ENCODE measurements at regions not wholly inside any gene's neighbourhood (a gene's known extent, or its start where the extent isn't known, plus 50 kb on each side); places are given as distances from the start of the nearest gene placed in this dataset.
"Not testable (repeated sequence)": the region's sequence is repeated elsewhere in the genome, so short reads cannot be mapped to it uniquely, and the experiment has no call there.

DNA sequence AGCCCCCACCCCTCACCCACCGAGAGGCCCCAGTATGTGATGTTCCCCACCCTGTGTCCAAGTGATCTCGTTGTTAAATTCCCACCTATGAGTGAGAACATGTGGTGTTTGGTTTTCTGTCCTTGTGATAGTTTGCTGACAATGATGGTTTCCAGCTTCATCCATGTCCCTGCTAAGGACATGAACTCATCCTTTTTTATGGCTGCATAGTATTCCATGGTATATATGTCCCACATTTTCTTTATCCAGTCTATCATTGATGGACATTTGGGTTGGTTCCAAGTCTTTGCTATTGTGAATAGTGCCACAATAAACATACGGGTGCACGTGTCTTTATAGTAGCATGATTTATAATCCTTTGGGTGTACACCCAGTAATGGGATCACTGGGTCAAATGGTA is 79.2 kb downstream of the PXDC1 start:
- H3K27me3 ChIP-seq (ENCODE audit: control insufficient read depth, insufficient read depth, low read length); DNase-seq; H3K4me3 ChIP-seq (ENCODE audit: insufficient read depth, low read depth, low read length); H3K36me3 ChIP-seq (replicated peaks; ENCODE audit: control insufficient read depth, insufficient read depth, low read length): not testable (repeated sequence)

DNA sequence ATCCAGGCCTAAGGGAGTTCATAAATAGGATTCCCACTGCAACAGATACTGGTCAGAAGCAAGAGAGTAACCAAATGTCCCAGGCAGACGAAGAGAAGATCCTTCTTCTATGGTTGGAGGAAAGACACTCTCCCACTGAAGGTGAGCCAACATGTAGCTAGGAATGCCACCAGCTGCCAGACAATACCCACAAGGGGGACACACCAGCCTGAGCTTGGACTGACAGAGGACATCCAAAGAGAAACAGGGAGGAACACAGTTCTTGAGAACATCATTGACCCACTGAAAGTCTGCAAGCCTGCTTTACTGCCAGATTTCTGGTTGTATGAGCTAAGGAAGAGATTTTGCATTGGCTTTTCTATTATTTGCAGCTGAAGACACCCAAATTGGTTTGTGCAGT is 80.1 kb downstream of the PXDC1 start:
- no peaks in the 10 kb centered on the region for H3K36me3 ChIP-seq (replicated peaks; ENCODE audit: control insufficient read depth, insufficient read depth, low read length)
- no peak for DNase-seq
- H3K27me3 ChIP-seq (ENCODE audit: control insufficient read depth, insufficient read depth, low read length): no peaks in the 10 kb centered on the region
- no peak overlapping the region for H3K4me3 ChIP-seq (ENCODE audit: insufficient read depth, low read depth, low read length)

DNA sequence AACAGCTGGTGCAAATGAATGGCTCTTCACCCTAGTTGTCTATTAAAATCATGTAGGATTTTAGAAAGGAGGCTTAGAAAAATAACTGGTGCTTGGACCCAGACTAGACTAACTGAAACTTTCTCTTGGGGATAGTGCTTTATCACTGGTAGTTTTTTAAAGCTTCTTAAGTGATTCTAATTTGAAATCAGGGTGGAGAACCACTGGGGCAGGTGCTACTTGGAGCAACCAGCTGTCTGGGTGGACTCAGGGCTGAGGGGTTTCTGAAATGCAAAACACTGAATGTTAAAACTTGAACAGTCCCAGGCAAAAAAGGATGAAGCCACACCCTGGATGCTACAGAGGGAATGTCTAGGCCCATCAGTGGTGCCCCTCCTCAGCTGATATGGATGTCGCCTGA is 81.2 kb downstream of the PXDC1 start:
- DNase-seq: no peak
- H3K27me3 ChIP-seq (ENCODE audit: control insufficient read depth, insufficient read depth, low read length): no peaks in the 10 kb centered on the region
- H3K36me3 ChIP-seq (replicated peaks; ENCODE audit: control insufficient read depth, insufficient read depth, low read length): no peaks in the 10 kb centered on the region
- H3K4me3 ChIP-seq (ENCODE audit: insufficient read depth, low read depth, low read length): no peak overlapping the region

DNA sequence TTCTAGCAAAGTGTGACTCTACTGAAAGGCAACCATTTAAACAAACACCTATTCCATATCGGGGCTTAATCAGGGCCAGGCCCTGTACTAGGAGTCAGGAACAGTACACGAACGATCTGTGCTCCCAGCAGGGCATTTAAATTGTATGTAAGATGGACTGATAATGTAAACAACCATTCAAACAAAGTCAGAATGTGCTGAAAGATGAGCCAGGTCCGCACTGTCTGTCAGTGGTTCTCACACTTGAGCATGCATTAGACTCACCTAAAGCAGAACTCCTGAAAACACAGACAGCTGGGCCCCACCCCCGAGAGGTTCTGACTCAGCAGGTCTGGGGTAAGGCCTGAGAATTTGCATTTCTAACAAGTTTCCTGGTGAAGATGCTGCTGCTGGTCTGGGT is 81.6 kb downstream of the PXDC1 start:
- H3K36me3 ChIP-seq (replicated peaks; ENCODE audit: control insufficient read depth, insufficient read depth, low read length): no peaks in the 10 kb centered on the region
- H3K27me3 ChIP-seq (ENCODE audit: control insufficient read depth, insufficient read depth, low read length): no peaks in the 10 kb centered on the region
- H3K4me3 ChIP-seq (ENCODE audit: insufficient read depth, low read depth, low read length): no peak overlapping the region
- DNase-seq: no peak

DNA sequence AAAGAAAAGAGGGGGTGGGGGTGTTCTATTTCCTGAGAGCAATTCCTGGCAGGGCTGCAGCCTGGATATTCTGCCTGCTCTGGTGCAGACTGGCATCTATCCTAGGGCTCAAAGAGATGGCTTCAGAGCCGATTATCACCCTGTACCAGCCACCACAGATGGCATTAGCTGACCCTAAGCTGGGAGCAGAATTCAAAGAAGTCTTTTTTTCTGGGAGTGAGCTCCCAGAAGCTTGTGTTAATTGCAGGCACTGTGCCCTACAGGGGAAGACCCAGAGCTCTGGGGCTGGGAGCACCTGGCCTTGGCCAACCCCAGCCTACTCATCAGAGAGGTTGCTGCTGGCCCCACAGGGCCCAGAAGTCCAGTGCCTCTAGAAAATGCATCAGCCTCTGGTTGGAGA is 85.9 kb downstream of the PXDC1 start:
- Histone ChIP-seq H3K27me3 (ENCODE audit: control insufficient read depth, insufficient read depth, low read length) (no peaks in the 10 kb centered on the region), H3K4me3 (ENCODE audit: insufficient read depth, low read depth, low read length) (no peak overlapping the region), H3K36me3 (replicated peaks; ENCODE audit: control insufficient read depth, insufficient read depth, low read length) (no peaks in the 10 kb centered on the region)
- DNase-seq: no peak

DNA sequence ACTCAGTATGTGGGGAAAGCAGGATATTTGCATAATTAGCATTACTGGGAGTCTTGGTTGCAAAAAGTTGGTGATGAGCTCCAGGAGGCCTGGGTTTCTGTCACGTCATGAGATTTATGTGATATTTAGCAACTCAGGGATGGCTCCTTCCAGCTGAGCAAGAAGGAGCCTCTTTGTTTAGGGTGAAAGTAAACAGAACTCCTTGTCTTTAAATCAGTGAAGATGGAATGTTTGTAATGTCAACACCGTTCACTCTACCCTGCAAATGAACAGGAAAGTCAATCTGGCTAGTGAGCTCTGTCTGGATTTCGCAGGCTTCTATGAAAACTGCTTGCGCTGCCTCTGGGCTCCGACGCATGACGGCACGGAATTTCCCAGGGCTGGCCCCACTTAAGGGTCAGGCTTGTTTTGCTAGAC is 86.9 kb downstream of the PXDC1 start:
- Histone ChIP-seq H3K36me3 (replicated peaks; ENCODE audit: control insufficient read depth, insufficient read depth, low read length) (no peaks in the 10 kb centered on the region), H3K27me3 (ENCODE audit: control insufficient read depth, insufficient read depth, low read length) (no peaks in the 10 kb centered on the region), H3K4me3 (ENCODE audit: insufficient read depth, low read depth, low read length) (no peak overlapping the region)
- DNase-seq: no peak

DNA sequence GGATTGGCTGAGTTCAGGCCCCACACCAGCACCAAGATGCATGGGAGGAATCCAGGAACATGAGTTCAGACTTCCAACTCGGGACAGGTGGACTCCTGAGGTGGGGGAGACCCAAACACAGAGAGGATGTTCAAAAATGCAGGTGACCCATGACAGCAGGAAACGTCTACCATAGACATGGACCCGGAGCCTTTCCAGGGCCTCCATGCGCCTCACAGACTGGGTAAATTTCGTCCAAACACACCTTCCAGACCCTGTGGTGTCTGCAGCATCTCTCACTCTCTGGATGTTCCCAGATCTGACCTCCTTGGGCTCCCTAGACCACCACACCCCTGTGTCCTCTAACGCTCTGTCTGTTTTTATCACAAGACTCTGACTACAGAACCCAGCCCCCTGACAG is 87.7 kb downstream of the PXDC1 start:
- Histone ChIP-seq H3K27me3 (ENCODE audit: control insufficient read depth, insufficient read depth, low read length) (no peaks in the 10 kb centered on the region), H3K4me3 (ENCODE audit: insufficient read depth, low read depth, low read length) (no peak overlapping the region), H3K36me3 (replicated peaks; ENCODE audit: control insufficient read depth, insufficient read depth, low read length) (no peaks in the 10 kb centered on the region)
- DNase-seq: no peak

DNA sequence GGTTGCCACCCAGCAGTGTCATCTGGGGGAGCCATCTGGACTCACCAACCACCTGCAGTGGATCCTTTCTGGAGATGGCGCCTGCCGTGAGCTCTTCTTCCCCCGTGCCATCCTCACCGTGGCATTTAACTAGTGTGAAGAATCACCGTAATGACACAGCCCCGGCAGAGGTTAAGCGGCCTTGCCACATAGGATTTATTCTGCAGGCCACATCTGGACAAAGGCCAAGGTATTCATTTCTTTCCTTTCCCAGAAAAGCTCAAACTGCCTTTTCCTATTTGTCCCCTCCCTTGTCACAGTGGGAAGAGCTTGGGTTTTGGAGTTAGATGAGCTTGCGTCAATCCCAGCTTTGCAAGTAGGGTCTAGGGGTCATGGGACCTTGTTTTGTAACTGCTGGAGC is 88.4 kb downstream of the PXDC1 start:
- no peaks in the 10 kb centered on the region for H3K27me3 ChIP-seq (ENCODE audit: control insufficient read depth, insufficient read depth, low read length)
- no peak for DNase-seq
- no peak overlapping the region for H3K4me3 ChIP-seq (ENCODE audit: insufficient read depth, low read depth, low read length)
- no peaks in the 10 kb centered on the region for H3K36me3 ChIP-seq (replicated peaks; ENCODE audit: control insufficient read depth, insufficient read depth, low read length)

DNA sequence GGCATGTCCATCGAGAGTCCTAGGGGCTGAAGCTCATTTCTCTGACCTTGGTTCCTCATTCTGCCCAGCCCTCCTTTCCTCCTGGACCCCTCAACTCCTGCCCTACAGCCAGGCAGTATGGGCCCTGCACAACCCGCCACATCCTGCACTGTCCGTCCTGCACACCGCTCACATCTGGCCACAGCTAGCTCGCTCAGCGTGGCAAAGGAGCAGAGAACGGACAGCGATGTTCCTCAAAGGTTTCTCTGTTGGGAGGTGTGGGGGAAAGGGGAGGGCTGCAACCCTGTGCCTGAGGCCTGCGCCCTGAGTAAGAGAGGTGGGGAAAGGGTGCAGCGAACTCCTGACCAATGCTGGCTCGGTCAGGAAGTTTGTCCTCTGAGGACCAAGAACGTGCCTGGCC is 90.1 kb downstream of the PXDC1 start:
- Histone ChIP-seq H3K27me3 (ENCODE audit: control insufficient read depth, insufficient read depth, low read length) (no peaks in the 10 kb centered on the region), H3K36me3 (replicated peaks; ENCODE audit: control insufficient read depth, insufficient read depth, low read length) (no peaks in the 10 kb centered on the region), H3K4me3 (ENCODE audit: insufficient read depth, low read depth, low read length) (no peak overlapping the region)
- no peak for DNase-seq

DNA sequence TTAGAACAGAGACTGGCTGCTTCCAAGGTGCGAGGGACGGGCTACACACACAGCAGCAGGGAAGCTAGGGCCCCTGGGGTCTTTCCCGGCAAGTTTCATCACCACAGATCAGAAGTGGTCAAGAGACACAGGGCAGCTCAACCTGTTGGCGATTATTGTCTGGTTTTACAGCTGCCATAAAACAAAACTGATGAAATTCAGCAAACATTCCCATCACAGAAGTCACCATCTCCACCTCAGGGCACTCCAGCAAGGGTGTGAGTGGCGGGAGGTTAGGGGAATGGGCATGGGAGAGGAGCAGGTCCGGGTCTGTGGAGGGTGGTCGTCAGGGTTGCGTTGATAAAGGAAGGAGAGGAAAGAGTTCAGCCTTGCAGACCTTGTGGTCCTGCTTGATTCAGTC is 91.0 kb downstream of the PXDC1 start:
- Histone ChIP-seq H3K27me3 (ENCODE audit: control insufficient read depth, insufficient read depth, low read length) (no peaks in the 10 kb centered on the region), H3K36me3 (replicated peaks; ENCODE audit: control insufficient read depth, insufficient read depth, low read length) (no peaks in the 10 kb centered on the region), H3K4me3 (ENCODE audit: insufficient read depth, low read depth, low read length) (no peak overlapping the region)
- DNase-seq: no peak

DNA sequence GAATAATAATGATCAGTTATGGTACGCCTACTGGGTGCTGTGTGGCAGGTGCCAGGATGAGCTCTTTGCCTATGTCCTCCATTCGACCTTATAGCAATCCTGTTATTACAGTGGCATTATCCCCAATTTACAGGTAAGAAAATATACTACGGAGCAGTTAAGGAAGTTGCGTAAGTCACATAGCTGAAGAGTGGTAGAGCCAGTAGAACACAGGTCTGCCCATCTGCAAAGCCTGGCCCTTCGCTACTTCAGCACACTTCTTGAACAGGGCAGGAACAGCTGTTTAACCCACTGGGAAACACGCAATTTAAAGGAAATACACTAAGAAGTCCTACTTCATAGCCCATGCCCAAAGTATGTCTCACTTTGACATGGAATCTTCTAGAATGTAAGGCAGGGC is 91.8 kb downstream of the PXDC1 start:
- H3K36me3 ChIP-seq (replicated peaks; ENCODE audit: control insufficient read depth, insufficient read depth, low read length): no peaks in the 10 kb centered on the region

DNA sequence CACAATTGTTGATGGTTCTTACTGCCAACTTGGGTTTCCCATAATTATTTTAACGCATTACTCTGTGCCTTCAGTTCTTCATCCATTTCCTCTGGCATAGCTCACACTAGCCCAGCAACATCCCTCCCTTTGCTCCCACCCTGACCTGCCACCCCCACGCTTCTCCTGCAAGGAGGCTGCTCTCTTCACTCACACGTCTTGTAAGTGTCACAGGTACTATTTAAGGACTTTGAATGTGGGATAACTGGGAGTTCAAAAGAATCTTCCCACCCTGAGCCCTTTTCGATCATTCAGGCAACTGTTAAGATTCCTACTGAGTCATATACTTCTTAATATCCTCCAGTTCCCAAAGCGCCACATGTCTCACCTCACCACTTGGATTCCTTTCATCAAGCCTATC is 95.4 kb downstream of the PXDC1 start:
- no peak overlapping the region for H3K4me3 ChIP-seq (ENCODE audit: insufficient read depth, low read depth, low read length)
- no peaks in the 10 kb centered on the region for H3K36me3 ChIP-seq (replicated peaks; ENCODE audit: control insufficient read depth, insufficient read depth, low read length)
- no peaks in the 10 kb centered on the region for H3K27me3 ChIP-seq (ENCODE audit: control insufficient read depth, insufficient read depth, low read length)
- no peak for DNase-seq

More for the DNA sequence above, 91.8 kb downstream of the PXDC1 start:
- DNase-seq: no peak
- no peaks in the 10 kb centered on the region for H3K27me3 ChIP-seq (ENCODE audit: control insufficient read depth, insufficient read depth, low read length)
- no peak overlapping the region for H3K4me3 ChIP-seq (ENCODE audit: insufficient read depth, low read depth, low read length)

DNA sequence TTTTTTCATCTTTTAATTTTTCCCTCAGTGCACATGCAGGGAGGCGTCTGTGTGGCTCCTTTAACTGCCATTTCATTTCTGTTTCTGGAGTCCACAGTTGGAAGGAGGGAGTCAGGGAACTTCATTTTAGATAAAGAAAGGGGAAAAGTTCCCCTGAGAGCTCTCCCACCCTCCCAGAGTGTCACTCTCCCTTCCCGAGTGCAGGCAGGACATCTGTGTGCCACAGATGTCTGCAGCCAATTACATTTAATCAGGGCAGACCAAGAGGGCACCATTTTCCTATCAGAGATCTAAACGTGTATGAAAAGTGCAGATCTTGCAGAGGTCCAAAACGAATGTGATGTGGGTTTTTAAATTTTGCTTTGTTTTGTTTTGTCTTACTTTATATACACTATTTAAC is 96.6 kb downstream of the PXDC1 start:
- no peak for DNase-seq
- no peak overlapping the region for H3K4me3 ChIP-seq (ENCODE audit: insufficient read depth, low read depth, low read length)
- H3K36me3 ChIP-seq (replicated peaks; ENCODE audit: control insufficient read depth, insufficient read depth, low read length): no peaks in the 10 kb centered on the region
- H3K27me3 ChIP-seq (ENCODE audit: control insufficient read depth, insufficient read depth, low read length): no peaks in the 10 kb centered on the region

DNA sequence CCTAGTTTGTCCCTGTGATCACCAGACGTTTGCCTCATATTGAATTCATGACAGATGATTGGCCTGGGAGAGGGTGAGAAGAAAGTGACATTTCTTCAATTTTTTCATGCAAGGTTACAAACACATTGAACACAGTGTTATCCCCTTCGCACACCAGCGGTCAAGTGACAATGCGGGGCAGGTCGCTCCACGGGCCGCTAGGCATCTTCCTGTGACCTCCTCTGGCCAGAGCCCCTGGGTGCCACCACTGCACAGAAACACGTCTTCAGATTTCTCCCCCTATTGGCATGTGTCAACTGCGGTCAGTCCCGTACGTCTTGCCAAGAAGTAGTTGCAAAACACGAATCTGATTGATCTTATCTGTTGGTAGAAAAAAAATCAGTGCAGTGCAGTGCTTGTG is 97.1 kb downstream of the PXDC1 start:
- H3K36me3 ChIP-seq (replicated peaks; ENCODE audit: control insufficient read depth, insufficient read depth, low read length): no peaks in the 10 kb centered on the region
- no peak for DNase-seq
- H3K27me3 ChIP-seq (ENCODE audit: control insufficient read depth, insufficient read depth, low read length): no peaks in the 10 kb centered on the region
- H3K4me3 ChIP-seq (ENCODE audit: insufficient read depth, low read depth, low read length): no peak overlapping the region

DNA sequence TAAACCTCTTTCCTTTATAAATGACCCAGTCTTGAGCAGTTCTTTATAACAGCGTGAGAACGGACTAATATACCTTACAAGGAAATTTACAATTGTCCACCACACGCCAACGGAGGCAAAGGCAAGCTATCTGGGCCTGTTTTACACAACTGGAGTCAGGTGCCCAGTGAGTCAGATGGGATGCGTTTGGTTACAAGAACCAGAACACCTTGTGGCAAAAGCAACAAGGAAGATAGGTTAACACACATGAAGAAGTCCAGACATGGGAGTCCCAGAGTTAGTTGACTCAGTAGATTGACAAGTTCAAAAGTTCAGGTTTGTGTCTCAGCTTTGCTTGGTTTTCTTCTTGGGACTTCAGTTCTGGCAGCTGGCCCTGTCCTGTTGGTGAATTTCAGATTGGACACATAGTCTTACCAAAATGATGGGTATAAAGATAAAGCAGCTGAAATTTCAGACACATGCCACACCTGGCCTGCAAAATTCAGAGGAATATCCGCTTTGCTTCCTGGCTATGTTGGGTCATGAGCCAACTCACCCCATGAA is 97.9 kb downstream of the PXDC1 start:
- Histone ChIP-seq H3K27me3 (ENCODE audit: control insufficient read depth, insufficient read depth, low read length) (no peaks in the 10 kb centered on the region), H3K4me3 (ENCODE audit: insufficient read depth, low read depth, low read length) (no peak overlapping the region), H3K36me3 (replicated peaks; ENCODE audit: control insufficient read depth, insufficient read depth, low read length) (no peaks in the 10 kb centered on the region)
- DNase-seq: no peak

DNA sequence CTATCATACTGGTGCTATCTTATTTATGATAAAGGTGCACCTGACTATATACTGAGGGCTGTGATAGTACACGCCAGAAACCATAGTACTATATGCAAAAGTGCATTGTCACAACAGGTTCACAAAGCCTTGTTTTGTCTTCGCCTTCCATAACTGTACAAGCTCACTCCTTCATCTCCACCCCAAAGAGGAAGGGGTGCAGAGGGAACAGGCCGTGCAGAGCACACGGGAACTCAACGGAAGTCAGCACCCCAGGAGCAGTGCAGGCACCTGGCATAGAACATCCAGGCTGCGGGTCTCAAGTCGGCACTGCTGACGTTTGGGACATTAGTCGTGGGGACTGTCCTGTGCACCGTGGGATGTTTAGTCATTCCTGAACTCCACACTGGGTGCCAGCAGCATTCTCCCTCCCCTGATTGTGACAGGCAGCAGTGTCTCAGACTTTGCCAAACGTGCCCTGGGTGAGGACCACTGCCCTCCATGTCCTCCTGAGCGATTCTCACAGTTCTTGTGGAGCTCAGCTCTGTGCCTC is 99.7 kb downstream of the PXDC1 start:
- DNase-seq: no peak
- no peaks in the 10 kb centered on the region for H3K36me3 ChIP-seq (replicated peaks; ENCODE audit: control insufficient read depth, insufficient read depth, low read length)
- no peak overlapping the region for H3K4me3 ChIP-seq (ENCODE audit: insufficient read depth, low read depth, low read length)
- H3K27me3 ChIP-seq (ENCODE audit: control insufficient read depth, insufficient read depth, low read length): no peaks in the 10 kb centered on the region

All from H7 (cell line).